Endothelial cell (in vitro differentiated cells): ENCODE measurements at regions not wholly inside any gene's neighbourhood (a gene's known extent, or its start where the extent isn't known, plus 50 kb on each side); places are given as distances from the start of the nearest gene placed in this dataset.

ENCODE experiments used
- DNase-seq: peaks from one replicate; pipeline ENCODE4 v3.0.0; 2021; ENCODE audit warnings: low spot score
- H3K27ac Mint-ChIP-seq: one replicate; pipeline ENCODE4 v1.8.0; 2021; ENCODE audit warnings: mixed read lengths, inconsistent platforms; ENCODE audit not compliant: unreplicated experiment
- H3K27me3 Mint-ChIP-seq: one replicate; pipeline ENCODE4 v1.8.0; 2021; ENCODE audit warnings: mild to moderate bottlenecking, moderate library complexity, mixed read lengths, inconsistent platforms; ENCODE audit not compliant: unreplicated experiment
- H3K36me3 Mint-ChIP-seq: one replicate; pipeline ENCODE4 v1.8.0; 2021; ENCODE audit warnings: mild to moderate bottlenecking, low read depth, mixed read lengths, inconsistent platforms; ENCODE audit not compliant: unreplicated experiment
- H3K4me1 Mint-ChIP-seq: one replicate; pipeline ENCODE4 v1.8.0; 2021; ENCODE audit warnings: mild to moderate bottlenecking, mixed read lengths, inconsistent platforms; ENCODE audit not compliant: unreplicated experiment
- H3K4me3 Mint-ChIP-seq: one replicate; pipeline ENCODE4 v1.8.0; 2021; ENCODE audit warnings: mild to moderate bottlenecking, mixed read lengths, inconsistent platforms; ENCODE audit not compliant: unreplicated experiment
- H3K9me3 Mint-ChIP-seq: one replicate; pipeline ENCODE4 v1.8.0; 2021; ENCODE audit warnings: mixed read lengths, inconsistent platforms; ENCODE audit not compliant: unreplicated experiment
- CTCF ChIP-seq: fragments of 200-600 bp; sonication (generic); IDR thresholded peaks from one replicate; pipeline ENCODE4 v1.5.0; 2021; ENCODE audit warnings: antibody characterized with exemption; ENCODE audit not compliant: unreplicated experiment

GRCh38 chr15:98155356-98155755 is 194.9 kb downstream of the ARRDC4 start:
- Mint-ChIP-seq H3K9me3 (no peaks in the 10 kb centered on the region), H3K27me3 (no peaks in the 10 kb centered on the region), H3K4me3 (no peak overlapping the region), H3K4me1 (peaks cover 14% of the 10 kb centered on the region), H3K27ac (no peak overlapping the region), H3K36me3 (no peaks in the 10 kb centered on the region)
- no peak for DNase-seq
- no peak for TF ChIP-seq CTCF

- H3K4me1 Mint-ChIP-seq: peaks cover 17% of the 10 kb centered on the region
- no peaks in the 10 kb centered on the region for H3K36me3 Mint-ChIP-seq
- H3K27ac Mint-ChIP-seq: no peak overlapping the region
- no peaks in the 10 kb centered on the region for H3K27me3 Mint-ChIP-seq
- no peak overlapping the region for H3K4me3 Mint-ChIP-seq
- TF ChIP-seq CTCF: no peak
- no peaks in the 10 kb centered on the region for H3K9me3 Mint-ChIP-seq
- DNase-seq: no peak
Observed at GRCh38 chr15:98160236-98160635, 199.7 kb downstream of the ARRDC4 start.

- no peaks in the 10 kb centered on the region for H3K9me3 Mint-ChIP-seq
- no peak for DNase-seq
- no peaks in the 10 kb centered on the region for H3K27me3 Mint-ChIP-seq
- peaks cover 17% of the 10 kb centered on the region for H3K4me1 Mint-ChIP-seq
- no peak overlapping the region for H3K4me3 Mint-ChIP-seq
- H3K27ac Mint-ChIP-seq: no peak overlapping the region
- H3K36me3 Mint-ChIP-seq: no peaks in the 10 kb centered on the region
- no peak for TF ChIP-seq CTCF
Observed at GRCh38 chr15:98163319-98164045, 203.0 kb downstream of the ARRDC4 start.

- Mint-ChIP-seq H3K27ac (no peak overlapping the region), H3K36me3 (no peaks in the 10 kb centered on the region), H3K4me1 (peaks cover 7% of the 10 kb centered on the region), H3K27me3 (no peaks in the 10 kb centered on the region), H3K9me3 (no peaks in the 10 kb centered on the region), H3K4me3 (no peak overlapping the region)
- DNase-seq: no peak
- no peak for TF ChIP-seq CTCF
Observed at GRCh38 chr15:98164571-98164970, 204.1 kb downstream of the ARRDC4 start.

- no peak for TF ChIP-seq CTCF
- Mint-ChIP-seq H3K4me1 (peaks cover 6% of the 10 kb centered on the region), H3K27me3 (no peaks in the 10 kb centered on the region), H3K9me3 (no peaks in the 10 kb centered on the region), H3K4me3 (no peak overlapping the region), H3K36me3 (no peaks in the 10 kb centered on the region), H3K27ac (no peak overlapping the region)
- DNase-seq: no peak
Observed at GRCh38 chr15:98164986-98165385, 204.5 kb downstream of the ARRDC4 start.
